Fibroblast of peridontal ligament (primary cell): ENCODE measurements at regions not wholly inside any gene's neighbourhood (a gene's known extent, or its start where the extent isn't known, plus 50 kb on each side); places are given as distances from the start of the nearest gene placed in this dataset.
"Not testable (repeated sequence)": the region's sequence is repeated elsewhere in the genome, so short reads cannot be mapped to it uniquely, and the experiment has no call there.

Source experiments
- DNase-seq: peaks from one replicate; pipeline ENCODE4 v3.0.0-alpha.2; 2010; ENCODE audit errors: extremely low read depth

DNA sequence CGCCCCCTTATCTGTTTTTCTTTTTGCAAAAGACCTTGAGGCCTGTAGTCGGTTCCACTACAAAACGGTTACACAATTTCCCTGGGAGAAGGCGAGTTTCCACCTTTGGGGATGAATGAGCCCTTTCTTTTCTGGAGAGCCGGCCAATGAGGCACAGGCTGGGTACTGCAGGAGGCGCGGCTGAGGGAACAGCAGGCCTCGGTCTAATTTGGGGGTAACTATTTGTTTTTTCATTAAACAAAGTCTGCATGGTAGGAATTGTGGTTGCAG is 129.2 kb downstream of the MYCN start:
- DNase-seq: no peak

DNA sequence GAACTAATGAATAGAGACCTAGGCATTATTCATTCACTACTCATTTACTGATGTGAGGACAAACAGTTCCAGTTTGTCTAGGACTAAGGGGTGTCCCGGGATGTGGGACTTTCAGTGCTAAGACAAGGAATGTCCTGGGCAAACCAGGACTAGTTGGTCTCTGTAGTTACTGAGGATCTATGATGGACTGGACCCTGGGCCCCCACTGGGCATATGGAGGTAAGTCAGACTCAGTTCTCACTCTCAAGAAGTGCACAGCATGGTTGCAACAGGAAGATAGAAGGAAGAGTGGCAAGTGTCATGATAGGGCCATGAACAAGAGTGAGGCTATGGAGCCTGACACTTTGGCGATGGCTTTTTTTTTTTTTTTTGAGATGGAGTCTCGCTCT is 128.2 kb downstream of the MYCN start:
- no peak for DNase-seq

DNA sequence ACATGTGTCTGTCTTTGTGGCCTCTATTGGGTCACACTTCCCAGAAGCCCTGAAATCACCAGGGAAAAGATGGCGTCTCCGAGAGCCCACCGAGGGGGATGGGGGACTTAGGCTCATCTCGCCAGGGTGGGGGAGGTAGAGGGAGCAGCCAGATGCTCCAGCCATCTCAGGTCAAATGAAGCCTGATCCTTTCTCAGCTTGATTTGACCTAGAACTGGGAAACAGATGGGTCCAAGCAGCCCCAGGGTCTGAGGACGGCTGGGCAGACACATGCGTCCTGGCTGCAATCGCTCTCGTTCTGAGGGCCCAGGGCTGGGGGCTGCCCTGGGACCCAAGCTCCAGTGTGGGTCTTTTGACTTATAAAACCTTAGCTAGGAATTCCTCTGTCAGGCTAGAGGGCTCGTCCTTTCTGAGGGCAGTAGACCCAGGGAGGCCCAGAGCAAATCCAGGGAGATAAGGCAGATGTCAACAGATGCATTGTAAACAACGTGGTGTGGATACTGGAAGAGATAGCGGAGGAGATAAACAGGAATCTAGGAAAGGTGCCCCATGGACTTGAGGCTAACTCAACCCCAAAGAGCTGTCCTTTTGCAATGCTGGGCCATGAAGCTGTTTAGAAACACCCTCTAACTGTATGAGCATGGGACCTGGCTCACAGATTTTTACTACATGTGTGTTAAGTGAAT is 127.7 kb downstream of the MYCN start:
- DNase-seq: no peak

DNA sequence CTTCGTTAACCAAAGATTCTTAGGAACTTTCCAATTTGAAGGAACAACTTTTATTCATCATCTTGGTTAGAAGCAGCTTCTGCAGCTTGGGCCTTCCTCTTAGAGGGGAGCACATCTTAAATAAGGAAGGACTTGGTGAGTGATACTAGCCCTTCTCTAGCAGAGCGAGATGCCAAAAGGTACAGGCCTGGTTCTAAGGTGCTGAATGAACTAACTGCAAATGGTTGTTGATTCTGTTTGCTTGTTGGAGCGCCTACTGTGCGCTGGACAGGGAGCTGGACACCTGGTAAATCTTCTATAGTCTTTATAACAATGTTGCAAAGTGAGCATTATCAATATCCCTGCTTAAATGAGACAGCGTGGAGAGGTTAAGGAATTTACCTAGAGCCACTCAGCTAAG is 127.1 kb downstream of the MYCN start:
- no peak for DNase-seq

DNA sequence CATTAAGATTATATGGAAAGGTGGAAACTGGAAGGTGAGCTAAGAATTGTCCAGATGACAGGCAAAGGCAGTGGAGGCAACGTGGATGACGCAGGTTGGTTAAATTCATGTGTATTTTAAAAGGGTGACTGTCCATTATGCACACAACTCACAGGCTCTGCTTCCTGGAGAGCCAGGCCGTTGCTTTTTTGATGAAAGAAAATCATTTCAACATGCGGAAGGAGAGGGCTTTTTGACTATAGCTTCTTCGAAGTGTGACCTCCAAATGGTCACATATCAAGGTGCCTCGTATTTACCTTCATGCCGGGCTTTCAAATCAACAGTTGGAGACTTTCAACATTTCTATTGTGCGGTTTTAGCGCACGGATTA is 126.7 kb downstream of the MYCN start:
- no peak for DNase-seq

DNA sequence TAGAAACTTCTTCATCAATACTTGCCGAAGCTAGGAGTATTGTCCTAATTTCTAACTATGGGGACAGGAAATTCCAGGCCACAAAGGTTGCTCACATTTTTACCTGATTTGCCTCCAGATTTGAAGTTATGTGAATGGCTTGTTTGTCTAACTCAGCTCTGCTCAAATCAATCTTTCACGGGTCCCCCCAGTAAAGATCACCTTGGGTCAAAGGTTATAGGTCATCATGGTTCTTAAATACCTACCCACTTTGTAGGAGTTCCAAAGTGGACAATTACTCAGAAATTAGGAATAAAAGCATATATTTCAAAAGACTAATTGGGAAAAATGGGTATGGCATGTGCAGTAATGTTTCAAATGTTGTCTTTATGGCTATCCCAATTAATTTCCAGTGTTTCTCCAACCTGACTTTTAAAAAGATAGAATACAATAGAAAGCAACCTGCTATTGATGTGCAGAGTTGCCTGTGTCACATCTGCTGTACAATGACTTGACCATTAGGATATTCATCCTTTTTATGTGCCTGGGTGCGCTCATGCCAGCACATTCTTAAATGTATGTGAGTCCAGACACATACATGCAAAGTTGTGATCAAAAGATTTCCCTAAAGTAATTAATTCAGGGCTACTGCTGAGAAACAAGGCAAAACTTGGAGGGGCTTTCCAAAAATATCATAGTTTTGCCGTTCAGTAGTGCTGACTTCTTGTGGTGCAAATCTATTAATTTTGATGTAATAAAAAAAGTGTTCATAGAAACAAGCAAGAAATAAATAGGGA is 126.1 kb downstream of the MYCN start:
- DNase-seq: no peak

DNA sequence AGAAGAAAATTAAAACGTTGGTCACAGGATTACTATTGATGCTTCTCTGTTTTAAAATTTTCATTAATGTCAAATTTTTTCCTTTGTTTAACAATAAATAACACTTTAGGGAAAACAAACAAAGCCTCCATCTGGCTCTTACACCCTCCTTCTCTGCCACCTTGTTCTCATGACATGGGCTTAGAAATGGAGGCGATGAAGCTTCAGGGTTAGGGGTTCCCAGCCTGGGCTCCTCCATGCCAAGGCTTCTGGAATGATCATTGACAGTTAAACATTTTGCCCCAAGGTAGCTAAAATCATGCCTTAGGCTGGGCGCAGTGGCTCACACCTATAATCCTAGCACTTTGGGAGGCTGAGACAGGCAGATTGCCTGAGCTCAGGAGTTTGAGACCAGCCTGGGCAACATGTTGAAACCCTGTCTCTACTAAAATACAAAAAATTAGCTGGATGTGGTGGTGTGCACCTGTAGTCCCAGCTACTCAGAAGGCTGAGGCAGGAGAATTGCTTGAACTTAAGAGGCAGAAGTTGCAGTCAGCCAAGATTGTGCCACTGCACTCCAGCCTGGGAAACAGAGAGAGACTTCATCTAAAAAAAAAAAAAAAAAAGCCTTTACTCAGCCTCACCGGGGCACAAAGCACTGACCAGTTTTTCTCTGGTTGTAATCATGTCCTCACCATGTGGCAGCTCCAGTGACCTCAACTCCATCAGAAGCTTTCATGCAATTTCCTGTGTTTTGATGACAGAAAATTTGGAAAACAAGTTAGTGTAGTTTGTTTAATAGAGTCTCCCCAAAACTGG is 125.1 kb downstream of the MYCN start:
- DNase-seq: not testable (repeated sequence)

DNA sequence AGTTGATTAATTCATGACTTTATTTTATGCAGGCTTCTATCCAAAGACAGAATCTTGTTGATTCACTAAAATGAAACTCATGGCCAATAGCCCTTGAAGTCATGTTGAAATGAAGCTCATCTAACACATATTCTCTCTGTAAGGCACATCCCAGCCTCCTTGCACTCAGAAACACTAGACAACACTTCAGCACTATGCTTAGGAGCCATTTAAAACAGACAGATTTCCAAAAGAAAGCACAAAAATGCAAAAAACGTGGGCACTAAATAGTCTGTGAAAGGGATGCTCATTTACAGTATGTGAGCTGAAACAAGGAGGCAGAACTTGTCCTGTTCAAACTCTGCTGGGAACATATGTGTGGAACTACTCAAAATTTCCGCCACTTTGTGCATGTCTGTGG is 124.4 kb downstream of the MYCN start:
- DNase-seq: no peak

DNA sequence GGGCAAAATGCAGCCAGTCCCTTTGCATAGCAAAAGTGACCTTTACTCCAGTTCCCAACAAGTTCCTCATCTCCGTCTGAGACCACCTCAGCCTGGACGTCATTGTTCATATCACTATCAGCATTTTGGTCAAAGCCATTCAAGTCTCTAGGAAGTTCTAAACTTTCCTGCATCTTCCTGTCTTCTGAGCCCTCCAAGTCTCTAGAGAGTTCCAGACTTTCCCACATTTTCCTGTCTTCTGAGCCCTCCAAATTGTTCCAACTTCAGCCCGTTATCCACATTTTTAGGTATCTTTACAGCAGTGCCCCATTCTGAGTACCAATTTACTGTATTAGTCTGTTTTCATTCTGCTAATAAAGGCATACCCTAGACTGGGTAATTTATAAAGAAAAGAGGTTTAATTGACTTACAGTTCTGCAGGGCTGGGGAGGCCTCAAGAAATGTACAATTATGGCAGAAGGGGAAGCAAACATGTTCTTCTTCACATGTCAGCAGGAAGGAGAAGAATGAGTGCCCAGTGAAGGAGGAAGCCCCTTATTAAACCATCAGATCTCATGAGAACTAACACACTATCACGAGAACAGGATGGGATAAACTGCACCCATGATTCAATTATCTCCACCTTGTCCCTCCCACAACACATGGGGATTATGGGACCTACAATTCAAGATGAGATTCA is 123.7 kb downstream of the MYCN start:
- DNase-seq: no peak

DNA sequence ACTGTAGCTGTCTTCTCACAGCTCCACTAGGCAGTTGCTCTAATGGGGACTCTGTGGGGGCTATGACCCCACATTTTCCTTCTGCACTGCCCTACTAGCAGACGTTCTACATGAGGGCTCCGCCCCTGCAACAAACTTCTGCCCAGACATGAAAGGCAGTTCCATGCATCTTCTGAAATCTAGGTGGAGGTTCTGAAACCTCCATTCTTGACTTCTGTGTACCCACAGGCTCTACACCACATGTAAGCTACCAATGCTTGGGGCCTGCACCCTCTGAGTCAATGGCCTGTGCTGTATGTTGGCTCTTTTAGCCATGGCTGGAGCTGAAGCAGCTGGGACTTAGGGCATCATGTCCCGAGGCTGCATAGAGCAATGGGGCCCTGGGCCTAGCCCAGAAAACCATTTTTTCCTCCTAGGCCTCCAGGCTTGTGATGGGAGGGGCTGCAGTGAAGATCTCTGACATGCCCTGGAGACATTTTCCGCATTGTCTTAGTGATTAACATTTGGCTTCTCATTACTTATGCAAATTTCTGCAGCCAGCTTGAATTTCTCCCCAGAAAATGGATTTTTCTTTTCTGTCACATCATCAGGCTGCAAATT is 123.0 kb downstream of the MYCN start:
- DNase-seq: no peak

DNA sequence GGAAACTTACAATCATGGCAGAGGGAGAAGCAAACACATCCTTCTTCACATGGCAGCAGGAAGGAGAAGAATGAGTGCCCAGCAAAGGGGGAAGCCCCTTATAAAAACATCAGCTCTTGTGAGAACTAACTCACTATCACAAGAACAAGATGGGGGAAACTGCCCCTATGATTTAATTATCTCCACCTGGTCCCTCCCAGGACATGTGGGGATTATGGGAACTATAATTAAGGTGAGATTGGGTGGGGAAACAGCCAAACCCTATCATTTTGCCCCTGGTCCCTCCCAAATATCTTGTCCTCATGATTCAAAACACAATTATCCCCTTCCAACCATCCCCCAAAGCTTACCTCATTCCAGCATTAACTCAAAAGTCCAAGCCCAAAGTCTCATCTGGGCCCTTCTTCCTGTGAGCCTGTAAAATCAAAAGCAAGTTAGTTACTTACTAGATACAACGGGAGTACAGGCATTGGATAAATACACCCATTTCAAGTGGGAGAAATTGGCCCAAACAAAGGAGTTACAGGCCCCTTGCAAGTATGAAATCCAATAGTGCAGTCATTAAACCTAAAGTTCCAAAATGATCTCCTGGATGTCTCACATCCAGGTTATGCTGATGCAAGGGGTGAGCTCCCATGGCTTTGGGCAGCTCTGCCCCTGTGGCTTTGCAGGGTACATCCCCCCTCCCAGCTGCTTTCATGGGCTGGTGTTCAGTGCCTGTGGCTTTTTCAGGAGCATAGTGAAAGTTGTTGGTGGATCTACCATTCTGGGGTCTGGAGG is 122.3 kb downstream of the MYCN start:
- DNase-seq: no peak

DNA sequence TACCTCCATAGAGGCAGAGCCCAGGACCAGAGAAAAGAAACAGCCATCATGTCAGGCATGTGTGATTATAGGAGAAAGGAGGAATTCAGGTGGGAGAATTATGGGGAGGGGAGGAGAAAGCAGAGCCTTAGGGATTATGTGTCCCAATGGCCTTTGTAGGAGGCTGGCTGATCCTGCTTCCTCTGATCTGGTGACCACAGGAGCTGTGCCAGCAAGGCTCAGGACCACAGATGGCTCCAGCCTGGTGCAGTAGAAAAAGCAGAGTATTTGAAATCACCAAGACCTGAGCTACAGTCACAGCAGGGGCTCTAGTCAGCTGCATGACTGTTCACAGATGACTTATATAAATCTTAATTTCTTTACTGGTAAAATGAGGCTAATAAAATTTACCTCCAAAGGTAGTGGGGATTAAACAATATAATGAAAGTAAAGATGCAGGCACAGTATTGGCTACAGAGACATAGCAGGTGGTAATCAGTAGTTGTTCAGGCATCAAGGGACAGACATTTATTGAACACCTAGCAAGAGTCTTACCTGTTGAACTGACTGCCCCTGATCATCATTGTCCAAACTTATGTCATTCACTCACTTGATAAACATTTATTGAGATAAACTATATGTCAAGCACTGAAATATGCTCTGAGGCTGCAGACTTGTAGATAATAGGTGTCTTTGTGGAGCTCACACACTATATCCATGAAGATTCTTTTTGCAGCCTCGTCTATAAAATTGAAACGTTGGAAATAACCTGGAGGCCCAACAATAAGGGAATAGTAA is 121.3 kb downstream of the MYCN start:
- DNase-seq: no peak

DNA sequence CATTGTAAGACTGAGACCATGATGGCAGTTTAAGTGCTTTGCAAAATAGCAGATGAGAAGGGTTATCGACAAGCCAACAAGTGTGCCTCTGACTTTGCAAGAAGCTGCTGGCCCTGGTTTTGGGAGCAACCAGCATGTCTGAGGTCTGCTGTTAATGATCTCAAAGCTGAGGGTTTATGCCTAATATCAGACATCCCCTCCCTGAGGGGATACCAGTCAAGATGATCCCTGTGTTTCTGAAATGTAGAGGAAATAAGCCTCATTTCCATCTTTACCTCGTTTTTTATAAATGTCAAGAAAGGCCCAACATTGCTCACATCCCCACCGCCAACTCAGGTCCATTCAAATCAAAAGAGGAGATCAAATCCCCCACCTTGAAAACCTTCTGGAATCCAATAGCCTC is 120.6 kb downstream of the MYCN start:
- no peak for DNase-seq

DNA sequence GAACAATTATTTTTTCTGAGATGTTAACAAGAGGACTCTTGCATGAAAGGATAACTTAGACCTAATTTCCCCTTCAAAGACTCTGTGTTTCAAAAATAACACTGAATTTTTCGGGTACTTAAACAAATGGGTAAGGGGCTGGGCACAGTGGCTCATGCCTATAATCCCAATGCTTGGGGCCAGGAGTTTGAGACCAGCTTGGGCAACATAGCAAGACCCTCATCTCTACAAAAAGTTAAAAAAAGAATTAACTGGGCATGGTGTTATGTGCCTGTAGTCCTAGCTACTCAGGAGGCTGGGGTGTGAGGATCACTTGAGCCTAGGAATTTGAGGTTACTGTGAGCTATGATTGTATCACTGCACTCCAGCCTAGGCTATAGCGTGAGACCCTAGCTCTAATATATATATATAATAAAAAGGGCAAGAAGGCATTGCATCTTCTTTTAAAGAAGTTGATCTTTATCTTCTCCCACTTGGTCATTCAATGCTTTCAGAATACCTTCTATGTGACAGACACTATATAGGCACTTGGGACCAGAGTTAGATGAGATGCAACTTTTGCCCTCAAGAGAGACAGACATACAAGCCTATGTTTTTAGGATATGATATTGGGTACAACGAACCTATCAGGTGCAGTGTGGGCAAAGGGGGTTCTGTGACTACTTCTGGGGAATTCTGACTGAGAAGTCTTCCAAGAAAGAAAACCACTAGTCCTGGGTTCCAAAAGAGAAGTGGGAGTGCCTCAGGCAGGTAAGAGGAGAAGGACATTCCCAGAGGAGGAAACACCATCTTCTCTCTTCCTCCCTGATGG is 120.0 kb downstream of the MYCN start:
- DNase-seq: no peak

DNA sequence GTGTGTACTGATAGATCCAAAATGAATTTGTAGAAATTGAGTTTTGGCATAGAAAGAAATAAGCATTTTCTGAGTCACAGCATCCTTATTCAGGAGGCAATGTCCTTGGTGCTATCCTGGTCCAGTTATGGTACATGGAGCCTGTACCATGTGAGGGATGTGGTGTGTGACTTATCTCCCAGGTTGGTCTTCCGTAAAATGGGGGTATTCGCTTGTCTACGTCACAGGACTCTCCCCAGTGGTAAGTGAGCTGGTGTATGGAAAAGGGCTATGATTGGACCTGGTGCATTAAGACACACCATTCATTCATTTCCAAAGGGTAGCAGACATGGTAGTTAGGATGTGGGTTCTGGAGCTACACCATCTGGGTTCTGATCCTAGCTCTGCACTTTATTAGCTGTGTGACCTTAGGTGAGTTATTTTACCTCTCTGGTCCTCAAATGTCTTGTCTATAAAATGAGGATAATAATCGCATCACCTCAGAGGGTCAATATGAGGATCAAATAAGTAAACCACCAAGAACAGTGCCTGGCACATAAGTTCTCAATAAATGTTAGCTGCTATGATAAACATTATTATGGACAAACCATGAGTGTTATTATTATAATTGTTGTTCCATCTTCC is 119.2 kb downstream of the MYCN start:
- no peak for DNase-seq

DNA sequence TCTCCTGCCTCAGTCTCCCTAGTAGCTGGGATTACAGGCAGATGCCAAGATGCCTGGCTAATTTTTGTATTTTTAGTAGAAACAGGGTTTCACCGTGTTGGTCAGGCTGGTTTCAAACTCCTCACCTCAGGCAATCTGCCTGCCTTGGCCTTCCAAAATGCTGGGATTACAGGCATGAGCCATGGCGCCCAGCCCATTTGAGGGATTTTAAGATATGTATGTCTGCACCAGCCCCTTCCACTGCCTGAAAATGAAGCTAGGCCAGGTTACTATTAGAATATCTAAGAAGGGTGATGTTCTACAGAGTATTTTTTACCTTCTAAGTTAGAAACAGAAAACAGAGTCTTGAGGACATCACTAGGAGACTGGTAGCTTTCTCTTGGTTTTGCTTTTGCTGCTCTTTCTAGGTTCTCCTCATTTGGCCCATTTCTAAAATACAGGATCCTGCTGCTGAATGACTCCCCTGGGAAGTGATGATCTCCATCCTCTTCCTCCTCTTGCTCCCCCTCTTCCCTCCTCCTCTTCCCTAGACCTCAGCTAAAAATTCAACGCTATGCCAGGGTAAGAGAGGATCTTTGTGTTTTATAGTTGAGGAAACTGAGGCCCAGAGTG is 118.5 kb downstream of the MYCN start:
- DNase-seq: no peak

DNA sequence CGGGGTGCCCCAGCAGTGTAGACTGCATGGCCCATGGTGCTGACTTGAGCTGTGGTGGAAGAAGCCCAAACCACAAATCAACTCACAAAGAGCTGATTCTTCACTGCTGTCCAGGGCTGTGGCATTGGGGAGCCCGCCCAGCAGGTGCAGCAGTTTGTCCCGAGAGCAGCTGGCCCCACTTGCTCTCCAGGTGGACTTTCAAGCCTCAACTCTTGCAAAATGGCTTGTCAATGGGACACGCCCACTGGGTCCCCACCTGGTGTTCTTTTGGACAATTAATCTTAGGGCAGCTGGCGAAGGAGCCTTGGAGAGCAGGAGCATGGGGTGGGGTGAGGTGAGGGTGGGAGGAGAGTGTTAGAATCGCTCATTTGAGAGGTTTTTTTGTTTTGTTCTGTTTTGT is 117.9 kb downstream of the MYCN start:
- DNase-seq: no peak

DNA sequence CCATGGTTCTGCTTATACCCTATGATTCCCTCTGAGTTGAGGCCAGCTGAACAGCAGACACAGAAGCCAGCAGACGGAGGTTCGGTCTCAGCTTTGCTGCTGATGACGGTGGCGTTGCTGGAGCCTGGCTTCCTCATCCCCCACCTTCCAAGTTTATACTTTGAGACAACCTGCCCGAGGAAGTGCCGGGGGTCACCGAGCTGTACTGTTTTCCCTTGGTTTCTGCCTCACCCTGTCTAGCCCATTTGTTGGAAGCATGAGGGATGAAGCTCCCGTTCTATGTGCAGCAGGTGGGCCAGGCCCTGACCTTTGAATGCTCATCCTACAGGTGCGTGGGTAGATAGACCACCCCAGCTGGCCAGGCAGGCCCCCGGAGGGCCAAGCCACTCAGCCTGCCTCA is 117.3 kb downstream of the MYCN start:
- DNase-seq: no peak
